Lung microvascular endothelial cell (primary cell): ENCODE measurements at regions not wholly inside any gene's neighbourhood (a gene's known extent, or its start where the extent isn't known, plus 50 kb on each side); places are given as distances from the start of the nearest gene placed in this dataset.

Experiments
- DNase-seq, 2 donors: peaks; one replicate each; pipeline versions ENCODE4 v3.0.0 to v3.0.0-alpha.2; 2010; ENCODE audit warnings: low read depth in 2 of 2

- no peak for DNase-seq
These were observed 671.3 kb upstream of the KLF4 start for GRCh38 chr9:108160706-108161355.

- DNase-seq = no peak
These were observed 670.5 kb upstream of the KLF4 start for GRCh38 chr9:108160039-108160438.

- no peak for DNase-seq
These were observed 668.8 kb upstream of the KLF4 start for GRCh38 chr9:108158236-108158995.

- DNase-seq = peak in 1 of 2 donors; percentile 37
These were observed 666.9 kb upstream of the KLF4 start for GRCh38 chr9:108156270-108156998.

GRCh38 chr9:108153416-108153815 is 663.8 kb upstream of the KLF4 start:
- DNase-seq = peak in 1 of 2 donors; percentile 97

GRCh38 chr9:108150736-108151586 is 661.4 kb upstream of the KLF4 start:
- DNase-seq = peak; percentile 94 to 99

- DNase-seq = peak in 1 of 2 donors; percentile 43
These were observed 659.8 kb upstream of the KLF4 start for GRCh38 chr9:108149326-108149725.

GRCh38 chr9:108142504-108143201 is 653.1 kb upstream of the KLF4 start:
- peak; percentile 72 to 87 for DNase-seq

- no peak for DNase-seq
These were observed 652.6 kb upstream of the KLF4 start for GRCh38 chr9:108142142-108142503.

- no peak for DNase-seq
These were observed 650.3 kb upstream of the KLF4 start for GRCh38 chr9:108139900-108140299.

GRCh38 chr9:108138516-108138915 is 648.9 kb upstream of the KLF4 start:
- DNase-seq = no peak

- DNase-seq = no peak
These were observed 647.1 kb upstream of the KLF4 start for GRCh38 chr9:108136656-108137055.

GRCh38 chr9:108134486-108135128 is 645.0 kb upstream of the KLF4 start:
- DNase-seq = peak in 1 of 2 donors; percentile 56

- DNase-seq = no peak
These were observed 644.1 kb upstream of the KLF4 start for GRCh38 chr9:108133680-108134079.

GRCh38 chr9:108133101-108133500 is 643.5 kb upstream of the KLF4 start:
- no peak for DNase-seq

GRCh38 chr9:108130905-108131304 is 641.3 kb upstream of the KLF4 start:
- no peak for DNase-seq

GRCh38 chr9:108125625-108126024 is 636.1 kb upstream of the KLF4 start:
- DNase-seq = no peak

GRCh38 chr9:108119530-108120113 is 630.1 kb upstream of the KLF4 start:
- no peak for DNase-seq

GRCh38 chr9:108117795-108118194 is 628.2 kb upstream of the KLF4 start:
- DNase-seq = no peak

- no peak for DNase-seq
These were observed 627.7 kb upstream of the KLF4 start for GRCh38 chr9:108117306-108117705.
